Stimulated activated CD4-positive, alpha-beta T cell treated with anti-CD3 and anti-CD28 coated beads, Interleukin-2, amount 100 ng/mL, for 48 hours (primary cell): ENCODE measurements at regions not wholly inside any gene's neighbourhood (a gene's known extent, or its start where the extent isn't known, plus 50 kb on each side); places are given as distances from the start of the nearest gene placed in this dataset.

Experiments
- DNase-seq, 2 donors: peaks; one replicate each; pipeline ENCODE4 v3.0.0-alpha.2; 2020

DNA sequence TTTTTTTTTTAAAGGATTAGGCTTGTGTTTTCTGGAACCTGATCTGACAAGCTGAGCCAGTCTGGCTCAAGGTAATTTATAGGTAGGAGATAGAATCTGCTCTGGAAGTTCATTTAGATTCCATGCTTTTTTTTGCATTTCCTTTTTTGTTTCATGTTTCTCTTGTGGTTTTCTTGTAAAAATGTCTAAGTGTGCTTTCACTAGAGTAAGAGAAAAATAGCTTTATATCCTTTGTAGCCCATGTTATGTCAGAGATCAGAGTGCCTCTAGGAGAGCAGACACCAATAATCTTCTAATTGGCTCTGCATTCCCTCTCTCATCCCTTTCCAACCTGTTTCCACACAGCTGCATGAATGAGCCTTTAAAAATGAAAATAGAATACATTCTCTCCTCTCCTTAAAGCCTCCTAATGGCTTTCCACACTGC, 389.8 kb upstream of the KCNMB2 start:
- DNase-seq, result no peak

DNA sequence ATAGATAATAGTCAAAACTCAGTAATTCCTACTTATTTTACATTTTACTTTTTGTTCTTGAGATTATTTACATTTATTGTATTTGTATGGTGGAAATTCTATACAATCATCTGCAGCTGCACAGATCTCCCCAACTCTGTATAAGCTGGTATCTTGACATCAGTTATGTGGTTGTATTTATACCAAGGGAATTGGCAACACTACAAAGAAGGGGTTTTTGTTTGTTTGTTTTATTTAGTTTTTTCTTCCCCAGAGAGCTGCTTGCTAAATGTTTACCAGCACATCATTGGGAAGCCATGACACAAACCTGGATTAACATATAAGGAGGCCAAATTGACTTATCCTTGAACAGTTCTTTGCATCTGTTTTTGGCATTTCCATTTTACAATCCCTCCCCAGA, 389.2 kb upstream of the KCNMB2 start:
- no peak for DNase-seq

DNA sequence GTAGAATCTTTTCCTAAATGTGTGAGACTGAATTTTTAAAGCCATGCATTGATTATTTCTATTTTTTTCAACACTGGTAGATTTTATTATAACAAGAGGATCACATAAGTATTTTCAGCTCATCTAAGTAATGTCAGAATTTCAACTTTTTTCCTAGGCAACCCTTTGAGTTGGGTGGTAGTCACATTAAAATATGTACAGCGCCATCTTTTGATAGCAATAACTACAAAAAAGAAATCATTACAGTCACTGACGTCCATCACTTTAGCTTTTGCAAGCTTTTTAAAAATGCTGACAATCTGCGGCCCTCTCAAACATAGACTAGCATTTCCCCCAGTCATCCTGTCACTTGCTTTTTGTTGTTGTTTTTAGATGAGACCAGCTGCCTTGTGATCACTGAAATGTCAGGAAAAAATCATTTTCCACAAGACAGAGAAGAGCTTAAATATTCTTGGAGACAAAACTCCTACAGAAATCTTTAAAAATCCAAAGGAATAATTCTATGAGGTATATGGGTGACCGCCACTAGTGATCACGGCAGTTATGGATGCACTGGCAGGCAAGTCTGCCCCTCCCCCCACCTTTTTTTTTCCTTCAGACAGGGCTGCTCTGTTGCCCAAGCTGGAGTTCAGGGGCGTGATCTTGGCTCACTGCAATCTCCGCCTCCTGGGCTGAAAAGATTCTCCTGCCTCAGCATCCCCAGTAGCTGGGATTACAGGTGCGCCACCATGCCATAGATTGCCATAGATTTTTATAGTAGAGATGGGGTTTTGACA, 384.0 kb upstream of the KCNMB2 start:
- no peak for DNase-seq

DNA sequence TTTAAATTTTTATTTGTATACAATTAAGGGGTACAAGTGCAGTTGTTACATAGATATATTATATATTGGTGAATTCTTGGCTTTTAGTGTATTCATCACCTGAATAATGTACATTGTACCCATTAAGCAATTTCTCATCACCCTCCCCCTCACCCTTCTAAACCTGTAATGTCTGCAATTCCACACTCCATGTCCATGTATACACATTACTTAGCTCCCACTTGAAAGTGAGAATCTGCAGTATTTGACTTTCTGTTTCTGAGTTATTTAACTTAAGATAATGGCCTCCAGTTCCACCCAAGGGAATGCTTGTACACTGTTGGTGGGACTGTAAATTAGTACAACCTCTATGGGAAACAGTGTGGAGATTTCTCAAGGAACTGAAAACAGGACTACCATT, 383.2 kb upstream of the KCNMB2 start:
- DNase-seq, result no peak

DNA sequence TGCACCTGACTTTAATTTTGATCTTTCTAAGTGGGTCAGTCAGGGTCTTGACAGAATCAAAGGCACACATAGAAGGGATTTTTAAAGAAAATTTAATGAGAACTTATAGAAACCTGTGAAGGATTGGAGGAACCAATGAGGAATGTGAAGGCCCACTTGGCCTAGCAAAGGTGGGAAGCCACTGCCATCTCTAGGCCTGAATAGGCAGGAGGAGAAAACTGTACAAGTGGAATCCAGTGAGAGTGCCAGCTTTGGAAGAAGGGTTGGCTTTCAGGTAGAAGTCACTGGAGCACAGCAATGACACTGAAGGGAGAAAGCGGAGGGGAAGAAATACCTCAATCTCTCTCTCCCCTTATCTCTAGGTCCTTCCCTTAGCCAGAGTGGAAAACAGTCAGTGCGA, 380.7 kb upstream of the KCNMB2 start:
- no peak for DNase-seq

DNA sequence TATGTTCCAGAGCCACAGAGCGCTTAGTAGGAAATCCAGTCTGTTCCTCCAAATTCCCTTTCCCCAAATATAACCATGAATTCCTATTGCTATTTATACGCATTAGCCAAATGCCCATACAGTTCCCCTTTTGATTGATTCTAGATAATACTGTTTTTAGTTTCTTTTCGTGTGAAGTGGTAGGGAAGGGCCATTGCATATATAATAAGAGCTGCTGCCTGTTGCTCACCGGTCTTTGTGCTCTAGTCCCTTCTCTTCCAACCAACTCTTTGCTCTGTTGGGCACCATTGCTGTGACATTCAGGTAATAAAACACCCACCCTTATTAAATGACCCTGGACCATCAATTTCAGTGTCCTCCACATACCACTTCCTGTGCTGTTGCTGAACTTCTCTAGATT, 379.9 kb upstream of the KCNMB2 start:
- DNase-seq, result no peak

DNA sequence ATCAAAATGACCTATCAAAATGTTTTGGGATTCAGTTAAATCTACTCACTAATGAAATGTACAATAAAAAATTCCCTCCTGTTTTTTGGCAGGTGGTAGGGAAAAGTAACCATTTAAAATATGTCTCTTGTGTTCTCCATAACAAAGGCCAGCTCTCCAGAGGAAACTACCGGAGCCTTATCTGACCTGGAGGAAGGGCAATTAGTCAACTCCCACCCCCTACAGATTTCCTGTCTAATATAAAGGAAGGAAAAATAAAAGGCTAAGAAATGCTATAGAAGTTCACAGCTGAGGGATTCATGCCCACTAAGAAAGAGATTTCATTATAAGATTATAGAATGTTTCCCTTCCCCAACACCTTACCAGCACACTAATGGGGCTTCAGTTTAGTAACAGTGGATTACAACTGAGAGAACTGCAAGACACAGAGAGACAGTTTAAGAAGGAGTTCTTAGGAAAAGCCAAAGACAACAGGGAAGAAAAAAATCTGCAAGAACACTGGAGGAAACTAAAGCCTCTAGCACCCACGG, 376.5 kb upstream of the KCNMB2 start:
- no peak for DNase-seq

DNA sequence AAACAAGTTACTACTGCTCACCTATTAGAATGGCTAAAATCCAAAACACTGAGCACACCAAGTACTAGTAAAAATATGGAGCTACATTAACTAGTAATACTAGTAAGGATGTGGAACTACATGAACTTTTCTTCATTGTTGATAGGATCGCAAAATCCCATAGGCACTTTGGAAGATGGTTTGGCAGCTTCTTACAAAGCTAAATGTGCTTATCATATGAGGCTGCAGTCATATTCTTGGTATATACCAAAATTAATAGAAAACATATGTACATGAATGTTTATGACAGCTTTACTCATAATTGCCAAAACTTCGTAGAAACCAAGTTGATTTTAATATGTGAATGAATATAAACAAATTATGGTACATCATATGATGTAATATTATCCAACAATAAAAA, 366.8 kb upstream of the KCNMB2 start:
- no peak for DNase-seq

DNA sequence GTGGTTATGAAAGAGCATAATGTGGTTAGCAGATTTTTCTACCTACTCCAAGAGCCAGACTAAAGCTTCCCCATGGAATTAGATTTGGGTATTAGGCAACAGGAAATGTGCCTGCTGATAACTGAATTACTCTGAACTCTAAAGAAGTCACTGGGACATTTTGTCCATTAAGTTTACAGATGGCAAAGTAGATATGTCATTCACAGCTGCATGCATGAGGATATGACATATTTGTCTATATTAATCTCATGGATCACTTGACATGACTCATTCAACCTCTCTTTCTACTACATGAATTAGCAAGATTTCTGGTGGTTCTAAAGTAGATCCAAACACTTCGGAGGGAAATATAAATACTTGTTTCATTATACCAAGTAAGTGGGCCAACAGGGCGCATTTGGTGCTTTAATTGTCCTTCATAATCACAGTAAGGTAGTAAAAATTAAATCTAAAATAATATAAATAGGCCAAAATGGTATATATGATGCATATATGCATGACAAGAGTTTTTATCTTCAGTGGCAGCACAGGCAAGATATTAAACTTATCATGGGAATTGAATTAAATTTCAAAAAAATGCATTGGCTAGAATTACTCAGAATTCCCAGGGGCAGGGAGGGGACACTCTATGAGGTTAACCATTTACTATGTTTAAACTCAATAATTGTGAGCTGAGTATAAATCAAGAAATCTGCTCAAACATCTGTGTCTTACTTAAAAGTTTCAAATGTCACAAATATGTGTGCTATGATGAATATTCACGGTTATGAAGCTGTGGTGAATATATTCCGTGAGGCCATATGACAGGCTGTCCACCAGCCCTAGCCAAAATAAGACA, 365.3 kb upstream of the KCNMB2 start:
- DNase-seq, result no peak

DNA sequence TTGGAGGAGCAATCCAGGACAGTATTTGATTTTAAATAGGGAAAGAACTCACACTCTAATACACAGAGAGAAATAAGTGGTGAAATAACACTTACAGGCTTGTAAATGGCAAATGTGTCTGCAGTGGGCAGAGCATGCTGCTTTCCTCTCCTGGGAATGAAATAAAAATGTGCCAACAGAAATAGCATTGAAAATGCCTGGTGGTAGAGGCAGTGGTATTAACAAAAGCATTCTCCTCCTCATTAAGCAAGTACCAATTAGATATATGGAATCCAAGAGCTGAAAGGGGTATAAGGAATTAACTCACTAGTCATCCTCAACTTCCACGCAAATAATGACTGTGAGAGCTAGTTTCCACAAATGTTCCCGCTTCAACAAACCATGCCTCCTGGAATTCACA, 364.1 kb upstream of the KCNMB2 start:
- no peak for DNase-seq

DNA sequence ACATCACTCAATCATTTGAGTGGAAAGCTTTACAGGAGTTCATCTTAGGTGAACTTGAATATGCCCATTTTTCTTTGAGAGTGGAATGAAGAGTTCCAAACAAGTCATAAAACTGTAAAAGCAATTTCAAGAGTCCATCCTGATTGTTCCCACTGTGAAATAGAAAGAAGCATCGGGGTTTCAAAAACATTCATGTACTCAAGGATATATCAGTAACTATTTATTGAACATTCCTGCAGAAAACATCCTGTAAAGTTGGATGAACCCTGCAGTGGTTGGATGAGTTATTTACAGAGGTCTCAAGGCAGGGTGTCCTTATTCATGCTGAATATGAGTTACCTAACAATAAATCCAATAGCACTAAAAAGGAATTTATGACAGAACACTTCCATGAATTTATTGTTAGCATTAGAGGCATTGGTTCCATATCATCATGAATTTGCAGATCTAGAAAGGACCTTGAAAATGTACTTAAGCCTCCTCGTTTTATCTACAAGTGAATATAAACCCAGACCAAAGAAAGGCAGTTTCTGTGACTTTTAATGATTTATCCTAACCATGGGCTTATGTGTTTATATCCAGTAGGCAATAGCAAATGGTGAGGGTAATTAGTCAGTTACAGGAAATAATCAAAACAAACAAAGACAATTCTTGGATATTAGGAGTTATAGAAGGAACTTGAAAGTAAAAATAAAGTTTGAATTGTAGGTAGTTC, 361.9 kb upstream of the KCNMB2 start:
- no peak for DNase-seq

DNA sequence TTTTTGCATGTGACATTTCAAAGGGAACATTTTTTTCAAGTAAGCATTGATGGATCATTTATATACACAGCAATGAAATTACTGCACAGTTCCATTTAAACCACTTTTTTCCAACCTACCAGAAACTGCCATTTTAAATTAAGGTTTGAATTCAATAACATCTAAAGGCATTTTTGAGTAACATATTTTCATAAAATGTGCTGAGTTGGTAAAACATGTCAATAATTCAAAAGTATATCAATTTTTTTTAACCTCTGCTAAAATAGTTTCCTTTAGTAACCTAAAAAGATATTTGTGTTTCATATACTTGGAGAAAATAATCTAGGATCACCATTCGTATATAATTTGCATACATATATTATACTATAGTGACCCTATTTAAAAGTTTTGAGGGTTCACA, 355.1 kb upstream of the KCNMB2 start:
- no peak for DNase-seq

DNA sequence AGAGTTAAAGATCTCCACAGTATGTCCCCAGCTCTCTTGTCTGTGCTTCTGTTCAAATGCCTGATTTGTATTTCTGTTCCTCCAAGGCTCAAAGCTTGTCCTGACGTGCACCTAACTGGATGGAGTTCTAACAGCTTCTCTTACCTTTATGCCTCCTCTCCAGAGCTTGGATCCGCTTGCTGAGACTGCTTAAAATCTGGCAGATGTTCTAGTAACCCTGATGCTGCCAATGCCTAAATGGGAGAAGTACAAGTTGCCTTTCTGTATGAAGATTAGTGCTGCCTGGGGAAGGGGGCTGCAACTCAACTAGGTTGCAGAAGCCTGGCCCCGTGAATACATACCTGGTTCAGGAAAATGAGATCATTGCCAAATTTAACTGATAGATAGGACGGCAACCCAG, 354.5 kb upstream of the KCNMB2 start:
- DNase-seq, result no peak

DNA sequence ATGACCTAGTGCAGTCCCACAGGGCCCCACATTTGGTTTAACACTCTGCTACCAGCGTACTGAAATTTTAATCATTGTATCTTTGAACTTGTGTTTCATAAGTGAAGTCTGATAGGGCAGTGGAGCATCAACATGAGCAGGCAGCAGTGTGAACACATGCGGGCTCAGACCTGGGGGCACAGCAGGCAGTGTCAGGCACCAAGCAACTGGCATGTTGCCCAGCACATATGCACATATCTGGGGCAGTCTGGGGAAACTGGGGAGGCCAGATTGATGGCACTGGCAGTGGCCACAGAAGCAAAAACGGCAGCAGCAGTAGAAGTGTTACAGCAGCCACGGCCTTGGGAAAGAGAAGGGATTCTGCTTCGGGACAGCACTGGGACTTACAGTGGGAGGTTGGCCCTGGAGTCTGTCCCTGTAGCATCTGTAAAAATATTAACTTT, 353.9 kb upstream of the KCNMB2 start:
- DNase-seq, result no peak

DNA sequence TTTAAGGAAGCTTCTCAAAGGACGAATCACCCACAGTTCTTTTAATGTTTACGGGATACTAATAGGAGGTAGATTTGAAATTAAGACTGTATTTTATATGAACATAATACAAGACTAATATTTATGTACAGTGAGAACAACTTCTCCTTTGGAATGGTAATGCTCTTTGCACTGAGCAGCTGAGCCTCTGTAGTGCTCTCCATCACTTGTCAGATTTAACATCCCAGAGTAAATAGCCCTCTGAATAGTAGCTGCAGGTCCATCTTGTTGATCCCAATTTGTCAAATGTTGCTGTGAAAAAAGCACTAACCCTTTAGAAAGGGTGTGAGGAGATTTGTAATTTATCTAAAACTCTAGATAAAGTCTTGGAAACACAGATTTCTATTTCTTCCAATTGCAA, 351.4 kb upstream of the KCNMB2 start:
- no peak for DNase-seq

DNA sequence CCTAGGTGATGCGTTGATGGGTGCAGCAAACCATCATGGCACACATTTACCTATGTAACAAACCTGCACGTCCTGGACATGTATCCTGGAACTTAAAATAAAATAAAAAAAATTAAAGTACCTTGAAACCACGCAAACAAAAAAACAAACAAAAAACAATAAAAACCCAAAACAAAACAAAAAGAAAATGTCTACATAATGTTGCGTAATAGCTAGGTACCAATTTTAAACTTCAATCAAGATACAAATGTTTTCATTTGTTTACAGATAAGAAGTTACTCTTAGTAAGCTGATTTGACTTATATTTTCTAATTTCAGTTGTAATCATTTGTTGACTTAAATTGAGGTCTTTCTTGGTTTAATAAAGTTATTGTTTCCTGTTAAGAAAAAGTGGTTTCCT, 349.6 kb upstream of the KCNMB2 start:
- no peak for DNase-seq

DNA sequence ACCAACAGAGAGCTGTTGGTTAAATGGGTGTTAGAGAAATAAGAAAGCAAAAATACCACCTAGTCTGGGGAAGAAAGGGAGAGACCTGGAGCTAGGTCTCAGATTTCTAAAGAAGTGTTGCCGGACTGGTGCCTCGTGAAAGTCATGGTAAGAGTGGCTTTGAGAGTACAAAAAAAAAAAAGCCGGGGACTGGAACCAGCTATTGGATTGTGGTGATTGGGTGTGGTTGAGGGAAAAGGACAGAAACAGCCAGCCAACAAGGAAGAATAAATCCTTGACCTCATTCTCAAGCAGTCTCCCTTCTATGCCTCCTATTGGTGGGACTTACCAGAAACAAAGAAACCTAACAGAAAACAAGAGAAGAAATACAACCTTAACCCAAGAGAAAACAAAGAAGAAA, 346.4 kb upstream of the KCNMB2 start:
- no peak for DNase-seq

DNA sequence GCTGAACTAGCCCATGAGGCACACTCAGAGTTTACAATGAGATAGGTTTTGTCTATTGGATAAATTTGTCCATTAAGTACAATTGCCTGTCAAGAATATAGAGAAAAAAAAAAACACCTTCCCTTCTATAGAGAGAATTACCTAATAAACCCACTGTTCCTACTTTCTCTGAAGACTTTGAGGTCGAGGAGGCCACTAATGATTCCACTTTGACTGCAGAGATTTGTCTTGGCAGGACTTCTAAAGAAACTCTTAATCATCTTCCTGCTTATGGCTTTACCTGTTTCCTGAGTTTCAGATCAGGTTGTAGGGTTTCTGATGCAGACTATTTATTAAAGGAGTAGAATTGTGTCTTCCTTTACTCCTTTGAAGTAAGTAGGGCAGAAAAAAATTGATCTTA, 342.4 kb upstream of the KCNMB2 start:
- no peak for DNase-seq

DNA sequence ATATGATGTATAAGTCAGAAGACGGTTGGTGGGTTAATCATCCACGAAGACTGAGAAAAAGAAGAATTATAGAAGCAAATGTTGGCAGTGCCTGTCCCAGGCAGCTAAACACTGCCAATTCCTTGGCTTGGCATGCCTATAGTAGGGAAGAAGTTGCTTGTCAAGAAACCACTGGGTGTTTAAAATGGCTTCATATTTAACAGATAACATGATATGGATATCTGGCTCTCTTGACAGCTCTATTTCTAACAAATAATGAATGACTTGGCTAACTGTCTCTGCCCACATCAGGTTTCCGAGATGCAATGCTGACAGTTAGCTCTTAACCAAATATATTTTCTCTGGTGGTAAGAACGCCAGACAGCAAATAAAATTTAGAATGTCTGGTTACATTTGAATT, 341.7 kb upstream of the KCNMB2 start:
- DNase-seq, result no peak

DNA sequence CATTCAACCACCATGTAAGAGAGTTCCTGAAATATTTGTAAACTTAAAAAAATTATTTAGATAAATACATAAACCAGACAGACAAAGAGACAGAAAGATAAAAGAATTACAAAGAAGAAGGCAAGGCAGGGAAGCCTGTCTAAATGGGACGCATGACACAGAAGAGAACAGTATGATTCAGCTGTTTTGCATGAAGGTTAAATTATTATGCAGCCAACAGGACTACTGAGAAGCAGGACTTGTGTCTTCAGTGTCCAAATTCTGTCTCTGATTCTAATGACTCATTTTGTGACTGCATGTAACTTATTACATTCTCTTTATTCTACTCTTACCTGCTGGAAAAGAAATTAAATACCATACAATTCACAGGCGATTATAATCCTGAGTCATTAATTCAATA, 340.4 kb upstream of the KCNMB2 start:
- DNase-seq, result no peak

DNA sequence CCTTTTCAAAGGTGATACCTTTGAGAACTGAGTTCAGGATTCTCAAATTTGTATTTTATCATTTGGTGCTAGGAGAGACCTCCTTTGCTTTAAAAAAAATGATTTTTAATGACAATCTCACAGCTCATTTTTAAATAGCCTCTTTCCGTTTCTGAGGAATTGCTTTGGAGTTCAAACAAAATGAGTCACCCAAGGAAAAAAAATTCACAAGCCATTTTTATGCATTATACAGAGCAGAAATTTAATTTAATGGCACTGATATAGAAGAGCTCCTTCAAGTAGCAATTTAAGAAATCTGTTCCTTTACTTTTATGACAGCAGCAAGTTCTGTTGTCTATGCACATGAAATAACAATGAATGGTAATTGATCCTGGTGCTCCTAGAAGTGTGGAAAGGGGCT, 337.9 kb upstream of the KCNMB2 start:
- DNase-seq, result no peak

DNA sequence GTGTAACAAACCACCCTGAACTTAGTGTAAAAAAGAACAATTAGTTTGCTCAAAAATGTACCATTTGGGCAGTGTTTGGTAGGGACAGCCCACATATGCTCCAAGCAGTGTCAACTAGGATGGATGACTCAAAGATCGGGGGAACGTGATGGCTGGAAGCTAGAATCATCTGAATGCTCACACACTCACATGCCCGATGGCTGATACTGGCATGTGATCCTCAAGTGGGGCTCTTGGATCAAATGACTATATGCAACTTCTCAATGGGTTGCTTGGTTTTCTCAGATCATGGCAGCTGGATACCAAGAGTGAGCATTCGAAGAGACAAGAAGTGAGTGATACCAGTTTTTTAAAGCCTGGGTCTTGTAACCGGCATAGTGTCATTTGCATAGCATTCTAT, 335.9 kb upstream of the KCNMB2 start:
- no peak for DNase-seq

DNA sequence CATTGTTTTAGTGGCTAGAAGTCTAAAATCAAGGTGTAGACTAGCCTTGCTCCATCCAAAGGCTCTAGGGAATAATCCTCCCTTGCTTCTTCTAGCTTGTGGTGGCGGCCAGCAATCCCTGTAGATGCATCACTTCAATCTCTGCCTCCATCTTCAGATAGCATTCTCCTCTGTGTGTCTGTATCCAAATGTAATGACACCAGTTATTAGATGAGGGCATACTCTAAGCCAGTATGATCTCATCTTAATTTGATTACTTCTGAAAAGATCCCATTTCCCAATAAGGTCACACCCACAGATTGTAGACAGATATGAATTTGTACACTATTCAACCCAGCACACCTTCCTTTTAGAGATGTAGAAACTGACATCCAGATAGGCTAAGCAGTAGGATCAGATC, 334.5 kb upstream of the KCNMB2 start:
- DNase-seq, result no peak

DNA sequence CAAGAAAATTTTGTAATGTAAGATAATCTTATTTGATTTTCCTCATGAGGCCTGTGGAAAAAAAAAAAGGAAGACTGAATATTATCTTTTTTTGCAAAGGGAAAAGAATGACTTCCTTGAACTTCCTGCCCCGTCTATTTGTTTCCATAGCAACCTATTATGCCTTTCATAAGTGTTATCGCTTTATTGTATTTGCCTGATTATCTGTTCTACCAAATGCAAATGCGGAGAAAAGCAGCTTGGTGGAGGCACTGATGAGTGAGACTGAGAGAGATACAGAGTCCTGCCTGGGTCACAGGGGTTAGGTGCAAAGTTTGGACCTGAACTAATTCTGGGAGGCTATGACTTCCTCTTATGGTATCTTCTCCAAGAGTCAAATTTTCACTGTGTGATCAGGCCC, 334.0 kb upstream of the KCNMB2 start:
- DNase-seq, result no peak
